H7 (cell line): ENCODE measurements at regions not wholly inside any gene's neighbourhood (a gene's known extent, or its start where the extent isn't known, plus 50 kb on each side); places are given as distances from the start of the nearest gene placed in this dataset.
A peak's percentile ranks its signal among the peaks of the same experiment; 100 is the strongest.

Source experiments
- DNase-seq: peaks from one replicate; pipeline ENCODE4 v3.0.0; 2012
- H3K27me3 ChIP-seq: 2 replicates; pipeline ENCODE4 v1.6.0; 2011; ENCODE audit warnings: mild to moderate bottlenecking, low read length; ENCODE audit not compliant: control insufficient read depth, insufficient read depth
- H3K36me3 ChIP-seq: replicated peaks from 2 replicates; pipeline ENCODE4 v1.5.1; 2011; ENCODE audit warnings: low read length; ENCODE audit not compliant: control insufficient read depth, insufficient read depth
- H3K4me3 ChIP-seq: 2 replicates; pipeline ENCODE4 v1.5.1; 2011; ENCODE audit warnings: low read depth, mild to moderate bottlenecking, control low read depth, low read length, moderate library complexity; ENCODE audit not compliant: insufficient read depth

- DNase-seq = no peak
- no peak overlapping the region for H3K4me3 ChIP-seq
- no peaks in the 10 kb centered on the region for H3K27me3 ChIP-seq
- H3K36me3 ChIP-seq = no peaks in the 10 kb centered on the region
Measured at GRCh38 chr2:140023291-140023690, 1243.1 kb upstream of the NXPH2 start.

- no peaks in the 10 kb centered on the region for H3K36me3 ChIP-seq
- no peaks in the 10 kb centered on the region for H3K27me3 ChIP-seq
- no peak for DNase-seq
- H3K4me3 ChIP-seq = no peak overlapping the region
Measured at GRCh38 chr2:140018541-140018940, 1238.4 kb upstream of the NXPH2 start.

GRCh38 chr2:140014204-140014546 lies 1234.0 kb upstream of the NXPH2 start:
- Histone ChIP-seq H3K36me3 (no peaks in the 10 kb centered on the region), H3K27me3 (no peaks in the 10 kb centered on the region), H3K4me3 (no peak overlapping the region)
- no peak for DNase-seq

- DNase-seq = no peak
- Histone ChIP-seq H3K36me3 (no peaks in the 10 kb centered on the region), H3K4me3 (no peak overlapping the region)
Measured at GRCh38 chr2:140013545-140014203, 1233.5 kb upstream of the NXPH2 start.

GRCh38 chr2:140011287-140011686 lies 1231.1 kb upstream of the NXPH2 start:
- Histone ChIP-seq H3K4me3 (no peak overlapping the region), H3K36me3 (no peaks in the 10 kb centered on the region), H3K27me3 (no peaks in the 10 kb centered on the region)
- no peak for DNase-seq

More at GRCh38 chr2:140013545-140014203, 1233.5 kb upstream of the NXPH2 start:
- H3K27me3 ChIP-seq = no peaks in the 10 kb centered on the region

GRCh38 chr2:140002110-140002509 lies 1221.9 kb upstream of the NXPH2 start:
- Histone ChIP-seq H3K27me3 (no peaks in the 10 kb centered on the region), H3K36me3 (no peaks in the 10 kb centered on the region), H3K4me3 (no peak overlapping the region)
- DNase-seq = no peak

GRCh38 chr2:139992711-139993345 lies 1212.6 kb upstream of the NXPH2 start:
- no peak for DNase-seq
- no peaks in the 10 kb centered on the region for H3K36me3 ChIP-seq
- no peak overlapping the region for H3K4me3 ChIP-seq

GRCh38 chr2:139992078-139992477 lies 1211.9 kb upstream of the NXPH2 start:
- no peak overlapping the region for H3K4me3 ChIP-seq
- no peaks in the 10 kb centered on the region for H3K27me3 ChIP-seq
- H3K36me3 ChIP-seq = no peaks in the 10 kb centered on the region
- peak; percentile 39 for DNase-seq

More at GRCh38 chr2:139992711-139993345, 1212.6 kb upstream of the NXPH2 start:
- H3K27me3 ChIP-seq = no peaks in the 10 kb centered on the region

- H3K27me3 ChIP-seq = no peaks in the 10 kb centered on the region
- no peak for DNase-seq
- no peaks in the 10 kb centered on the region for H3K36me3 ChIP-seq
- no peak overlapping the region for H3K4me3 ChIP-seq
Measured at GRCh38 chr2:139990646-139991335, 1210.6 kb upstream of the NXPH2 start.

- DNase-seq = no peak
- Histone ChIP-seq H3K36me3 (no peaks in the 10 kb centered on the region), H3K27me3 (no peaks in the 10 kb centered on the region), H3K4me3 (no peak overlapping the region)
Measured at GRCh38 chr2:139969323-139969722, 1189.1 kb upstream of the NXPH2 start.

- no peaks in the 10 kb centered on the region for H3K36me3 ChIP-seq
- H3K4me3 ChIP-seq = no peak overlapping the region
- no peak for DNase-seq
- H3K27me3 ChIP-seq = no peaks in the 10 kb centered on the region
Measured at GRCh38 chr2:139968588-139968987, 1188.4 kb upstream of the NXPH2 start.

- no peak for DNase-seq
- Histone ChIP-seq H3K4me3 (no peak overlapping the region), H3K36me3 (no peaks in the 10 kb centered on the region), H3K27me3 (no peaks in the 10 kb centered on the region)
Measured at GRCh38 chr2:139967665-139968064, 1187.5 kb upstream of the NXPH2 start.

GRCh38 chr2:139964721-139965440 lies 1184.7 kb upstream of the NXPH2 start:
- DNase-seq = no peak
- Histone ChIP-seq H3K27me3 (no peaks in the 10 kb centered on the region), H3K36me3 (no peaks in the 10 kb centered on the region), H3K4me3 (no peak overlapping the region)

- no peak for DNase-seq
Measured at GRCh38 chr2:139963863-139964355, 1183.7 kb upstream of the NXPH2 start.

More at GRCh38 chr2:139963863-139964355, 1183.7 kb upstream of the NXPH2 start:
- Histone ChIP-seq H3K36me3 (no peaks in the 10 kb centered on the region), H3K27me3 (no peaks in the 10 kb centered on the region), H3K4me3 (no peak overlapping the region)
